Right ventricle myocardium superior (tissue), 1 donor: ENCODE measurements at regions not wholly inside any gene's neighbourhood (a gene's known extent, or its start where the extent isn't known, plus 50 kb on each side); places are given as distances from the start of the nearest gene placed in this dataset.

Experiments
- ATAC-seq: fragments of 200-7000 bp; cut with Tn5 transposase; one replicate; pipeline ENCODE4 v1.9.1; 2020; ENCODE audit warnings: mild to moderate bottlenecking; ENCODE audit not compliant: poor library complexity
- DNase-seq: peaks from one replicate; pipeline ENCODE4 v3.0.0-alpha.2; 2020
- intact Hi-C: fragments of 100-400 bp; cut with DNase I; formaldehyde crosslinking; loops from one replicate; pipeline ENCODE4 v1.11.2; 2022
- donor health status: DM: no; HTN: yes; CAD: no; lungs with severe emphysema.

GRCh38 chr9:2568689-2569088 lies 52.9 kb upstream of the VLDLR start:
- DNase-seq, result no peak
- no peak for ATAC-seq
- intact Hi-C loops, result loop anchor here (10.0 kb wide), 2 partner anchors 56 to 74 kb away; partner anchors contain the start of gene VLDLR

DNA sequence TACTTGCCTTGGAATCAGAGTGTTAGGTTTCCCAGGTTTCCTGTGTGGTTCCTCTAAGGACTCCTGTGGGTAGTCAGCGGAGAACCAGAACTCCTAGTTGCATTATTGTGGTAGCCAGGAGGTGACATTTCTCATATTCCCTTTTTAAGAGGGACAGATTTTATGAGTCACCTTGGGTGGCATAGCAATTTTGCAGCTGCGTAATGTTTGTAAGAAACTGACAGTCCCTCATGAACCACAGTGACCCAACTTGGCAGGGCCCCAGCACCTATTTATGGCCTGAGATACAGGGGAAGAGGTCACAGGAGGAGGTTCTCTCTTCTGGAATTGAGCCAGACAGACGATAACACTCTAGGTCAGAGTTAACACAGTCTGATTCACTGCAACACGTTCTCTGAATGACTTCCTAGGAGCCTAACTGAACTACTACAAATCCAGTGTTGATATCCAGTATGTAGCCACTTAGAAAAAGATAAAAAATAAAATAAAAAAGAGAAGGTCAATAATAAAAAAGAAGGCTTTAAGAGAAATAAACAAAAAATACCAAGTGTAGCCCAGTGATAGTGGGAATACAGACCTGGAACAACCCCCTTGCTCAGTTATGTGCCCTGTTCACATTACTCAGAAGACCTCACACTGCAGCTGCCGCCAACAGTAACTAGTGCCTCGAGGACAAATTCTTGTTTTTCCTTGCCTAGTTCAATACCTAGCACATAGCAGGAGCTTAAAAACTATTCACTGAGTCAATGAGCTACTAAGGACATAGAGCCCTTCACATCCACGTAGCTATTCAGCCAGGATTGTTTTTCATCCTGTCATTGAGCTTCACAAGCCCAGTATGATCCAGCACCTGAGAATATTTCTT lies 50.7 kb upstream of the VLDLR start:
- peak; percentile 95 for ATAC-seq
- DNase-seq, result peak; percentile 94
- intact Hi-C loops, result no loop called here
